HG03139 (cell line): ENCODE measurements at regions not wholly inside any gene's neighbourhood (a gene's known extent, or its start where the extent isn't known, plus 50 kb on each side); places are given as distances from the start of the nearest gene placed in this dataset.

Source experiments
- ATAC-seq: cut with Tn5 transposase; IDR thresholded peaks from one replicate; pipeline ENCODE4 v1.9.1; 2021; ENCODE audit not compliant: unreplicated experiment

- no peak for ATAC-seq
Measured at GRCh38 chr6:105594821-105595220, 191.9 kb upstream of the PREP start.

GRCh38 chr6:105593805-105594671 lies 191.2 kb upstream of the PREP start:
- no peak for ATAC-seq

GRCh38 chr6:105593056-105593690 lies 190.3 kb upstream of the PREP start:
- no peak for ATAC-seq

GRCh38 chr6:105592329-105592728 lies 189.4 kb upstream of the PREP start:
- ATAC-seq = no peak

- ATAC-seq = peak; percentile 79
Measured at GRCh38 chr6:105591053-105591452, 188.2 kb upstream of the PREP start.

GRCh38 chr6:105588123-105588710 lies 185.3 kb upstream of the PREP start:
- no peak for ATAC-seq

GRCh38 chr6:105587349-105588122 lies 184.7 kb upstream of the PREP start:
- no peak for ATAC-seq

GRCh38 chr6:105578179-105578707 lies 175.4 kb upstream of the PREP start:
- no peak for ATAC-seq

GRCh38 chr6:105573556-105573955 lies 170.7 kb upstream of the PREP start:
- no peak for ATAC-seq

GRCh38 chr6:105573138-105573537 lies 170.3 kb upstream of the PREP start:
- ATAC-seq = no peak

- ATAC-seq = no peak
Measured at GRCh38 chr6:105570416-105570815, 167.5 kb upstream of the PREP start.

- no peak for ATAC-seq
Measured at GRCh38 chr6:105569706-105570105, 166.8 kb upstream of the PREP start.

GRCh38 chr6:105568751-105569150 lies 165.9 kb upstream of the PREP start:
- no peak for ATAC-seq

- ATAC-seq = no peak
Measured at GRCh38 chr6:105568142-105568541, 165.3 kb upstream of the PREP start.

GRCh38 chr6:105567140-105567539 lies 164.3 kb upstream of the PREP start:
- no peak for ATAC-seq

- ATAC-seq = no peak
Measured at GRCh38 chr6:105566503-105566902, 163.6 kb upstream of the PREP start.

- ATAC-seq = no peak
Measured at GRCh38 chr6:105564121-105564902, 161.4 kb upstream of the PREP start.

- ATAC-seq = no peak
Measured at GRCh38 chr6:105562027-105562426, 159.1 kb upstream of the PREP start.

GRCh38 chr6:105561486-105561885 lies 158.6 kb upstream of the PREP start:
- no peak for ATAC-seq

- ATAC-seq = peak; percentile 75
Measured at GRCh38 chr6:105560611-105561066, 157.8 kb upstream of the PREP start.
